Non-pigmented ciliary epithelial cell (primary cell): ENCODE measurements at regions not wholly inside any gene's neighbourhood (a gene's known extent, or its start where the extent isn't known, plus 50 kb on each side); places are given as distances from the start of the nearest gene placed in this dataset.
"Not testable (repeated sequence)": the region's sequence is repeated elsewhere in the genome, so short reads cannot be mapped to it uniquely, and the experiment has no call there.

ENCODE experiments used
- DNase-seq: peaks from one replicate; pipeline ENCODE4 v3.0.0-alpha.2; 2010; ENCODE audit warnings: low read depth

DNA sequence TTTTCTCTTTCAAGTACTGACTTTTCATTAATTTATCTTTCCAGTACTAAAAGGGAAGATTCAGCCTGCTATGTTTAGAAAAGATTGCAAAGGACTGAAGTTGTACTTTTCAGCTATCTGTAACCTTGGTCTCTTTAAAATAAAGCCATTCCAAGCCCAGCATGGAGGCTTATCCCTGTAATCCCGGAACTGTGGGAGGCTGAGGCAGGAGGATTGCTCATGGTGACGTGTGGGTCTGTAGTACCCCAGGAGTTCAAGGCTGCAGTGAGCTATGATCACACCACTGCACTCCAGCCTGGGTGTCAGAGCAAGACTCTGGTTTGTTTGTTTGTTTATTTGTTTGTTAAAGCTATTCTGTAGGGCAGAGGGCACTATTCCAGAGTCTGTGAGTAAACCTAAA is 50.6 kb upstream of the TMEM170B start:
- DNase-seq: no peak

DNA sequence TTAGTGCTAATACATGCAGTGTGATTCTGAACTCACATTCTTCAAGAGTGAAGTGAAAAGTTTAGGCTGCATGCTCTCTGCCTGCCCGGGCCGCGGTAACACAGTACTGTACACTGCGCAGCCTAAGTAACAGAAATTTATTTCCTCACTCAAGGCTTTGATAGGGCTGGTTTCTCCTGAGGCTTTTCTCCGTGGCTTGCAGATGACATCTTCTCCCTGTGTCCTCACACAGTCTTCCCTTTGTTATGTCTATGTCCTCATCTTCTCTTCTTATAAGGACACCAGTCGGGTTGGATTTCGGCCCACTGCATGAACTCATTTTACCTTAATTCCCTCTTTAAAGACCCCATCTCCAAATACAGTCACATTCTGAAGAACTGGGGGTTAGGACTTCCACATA is 51.1 kb upstream of the TMEM170B start:
- no peak for DNase-seq

DNA sequence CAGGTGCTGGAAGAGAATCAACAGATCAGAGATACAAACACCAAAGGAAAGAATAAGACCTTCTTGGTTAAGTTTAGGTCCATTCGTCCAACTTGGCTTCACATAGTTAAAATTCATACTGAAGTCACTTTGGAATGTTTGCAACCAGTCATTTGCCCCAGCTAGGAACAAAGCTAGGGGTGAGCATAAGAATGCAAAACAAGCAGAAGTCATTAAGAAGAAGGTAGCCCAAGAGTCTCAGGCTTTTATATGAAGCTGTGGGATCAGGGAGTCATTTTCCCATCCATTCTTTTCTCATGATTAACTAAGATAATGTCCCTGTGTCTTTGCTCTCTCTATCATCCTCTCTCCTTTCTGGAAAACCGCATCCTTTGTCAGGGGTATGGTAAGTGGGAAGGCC is 51.5 kb upstream of the TMEM170B start:
- DNase-seq: no peak

DNA sequence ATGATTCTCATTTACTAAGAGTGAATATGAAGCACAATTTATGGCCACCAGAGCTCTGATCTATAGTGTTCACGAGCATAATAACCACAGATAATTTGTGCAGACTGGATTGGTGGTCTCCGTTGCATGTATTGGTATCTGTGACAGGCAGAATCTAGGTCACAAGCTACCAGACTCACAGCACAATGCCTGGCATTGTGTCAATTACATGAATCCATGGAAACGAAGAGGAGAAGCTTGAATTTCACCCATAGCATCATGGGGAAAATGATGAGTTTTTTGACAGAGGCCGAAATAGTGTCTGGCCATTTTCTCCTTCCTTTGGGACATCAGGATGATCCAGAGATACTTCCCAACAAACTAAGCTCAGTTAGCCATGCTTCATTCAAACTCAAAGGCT is 52.3 kb upstream of the TMEM170B start:
- no peak for DNase-seq

DNA sequence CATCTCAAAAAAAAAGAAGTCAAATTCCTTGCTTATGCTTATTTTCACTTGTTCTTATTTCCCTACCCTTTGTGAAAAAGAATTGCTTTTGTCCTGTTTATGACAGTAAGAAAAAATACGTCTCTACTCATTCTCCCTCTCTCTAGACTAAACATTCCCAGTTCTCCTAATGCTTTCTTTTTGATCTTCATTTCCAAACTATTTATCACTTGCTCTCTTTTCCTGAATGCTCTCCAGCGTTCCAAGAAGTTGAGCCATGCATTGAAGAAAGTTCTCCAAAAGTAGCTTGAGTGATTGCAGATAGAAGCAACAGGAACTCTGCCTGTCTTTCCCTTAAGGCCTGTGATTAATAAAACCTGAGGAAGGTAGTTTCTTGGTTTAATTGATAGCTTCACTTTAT is 53.1 kb upstream of the TMEM170B start:
- no peak for DNase-seq

DNA sequence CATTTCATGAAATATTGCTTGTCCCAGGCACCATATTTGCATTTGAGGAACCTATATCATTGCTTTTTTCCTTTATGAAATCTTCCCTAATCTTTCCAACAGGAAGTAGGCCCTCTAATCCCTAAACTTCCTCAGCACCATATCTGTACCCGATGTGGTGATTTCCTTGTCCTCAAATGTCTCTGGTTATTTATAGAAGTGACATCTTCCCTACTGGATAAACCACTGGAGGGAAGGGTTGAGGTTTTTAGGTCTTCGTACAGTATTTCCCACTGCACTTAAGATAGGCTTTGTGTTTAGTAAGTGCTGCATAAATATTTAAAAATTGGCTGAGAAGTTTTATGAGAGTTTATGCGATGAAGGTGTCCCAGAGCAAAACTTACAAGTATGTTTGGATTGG is 54.9 kb upstream of the TMEM170B start:
- DNase-seq: no peak

DNA sequence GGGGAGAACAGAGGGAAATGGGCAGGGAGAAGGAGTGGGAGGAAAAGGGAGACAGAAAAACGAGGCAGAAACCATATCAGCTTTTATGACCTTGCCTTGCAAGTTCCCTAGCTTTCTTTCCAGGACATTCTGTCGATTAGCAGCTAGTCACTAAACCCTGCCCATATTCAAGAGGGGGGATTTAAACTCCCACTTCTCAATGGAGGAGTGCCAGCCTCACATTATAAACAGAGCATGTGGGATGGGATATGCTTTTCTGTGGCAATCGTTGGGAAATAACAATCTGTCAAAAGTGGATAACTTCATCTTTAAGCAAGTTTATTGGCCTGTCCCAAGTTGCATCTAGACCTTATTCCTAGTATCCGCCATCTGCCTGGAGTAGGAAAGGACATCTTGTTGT is 57.0 kb upstream of the TMEM170B start:
- DNase-seq: no peak

DNA sequence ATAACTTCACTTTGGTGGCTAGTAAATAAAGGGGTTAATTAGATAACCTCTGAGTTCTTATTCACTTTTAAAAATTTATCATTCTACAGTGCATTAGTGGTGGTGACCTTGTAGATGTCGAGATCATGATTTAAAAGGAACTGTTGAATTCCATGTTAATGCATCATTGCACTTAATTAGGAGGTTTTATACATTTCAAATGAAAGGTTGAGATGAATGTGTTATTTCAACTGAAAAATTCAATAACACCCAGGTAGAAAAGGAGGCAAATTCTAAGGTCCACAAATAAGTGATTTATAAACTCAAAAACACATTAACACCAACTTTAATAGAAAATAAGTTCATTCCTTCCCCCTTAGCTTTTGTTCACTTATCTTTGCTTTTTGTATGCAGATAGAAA is 58.3 kb upstream of the TMEM170B start:
- DNase-seq: no peak

DNA sequence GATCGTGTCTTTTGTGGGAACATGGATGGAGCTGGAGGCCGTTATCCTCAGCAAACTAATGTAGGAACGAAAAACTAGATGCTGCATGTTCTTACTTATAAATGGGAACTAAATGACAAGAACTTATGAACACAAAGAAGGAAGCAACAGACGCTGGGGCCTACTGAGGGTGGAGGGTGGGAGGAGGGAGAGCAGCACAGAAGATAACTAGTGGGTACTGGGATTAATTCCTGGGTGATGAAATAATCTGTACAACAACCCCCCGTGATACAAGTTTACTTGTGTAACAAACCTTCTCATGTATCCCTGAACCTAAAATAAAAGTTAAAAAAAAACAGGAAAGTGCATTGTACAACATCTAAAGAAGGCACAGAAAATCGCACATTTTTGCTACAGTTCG is 59.0 kb upstream of the TMEM170B start:
- DNase-seq: no peak

DNA sequence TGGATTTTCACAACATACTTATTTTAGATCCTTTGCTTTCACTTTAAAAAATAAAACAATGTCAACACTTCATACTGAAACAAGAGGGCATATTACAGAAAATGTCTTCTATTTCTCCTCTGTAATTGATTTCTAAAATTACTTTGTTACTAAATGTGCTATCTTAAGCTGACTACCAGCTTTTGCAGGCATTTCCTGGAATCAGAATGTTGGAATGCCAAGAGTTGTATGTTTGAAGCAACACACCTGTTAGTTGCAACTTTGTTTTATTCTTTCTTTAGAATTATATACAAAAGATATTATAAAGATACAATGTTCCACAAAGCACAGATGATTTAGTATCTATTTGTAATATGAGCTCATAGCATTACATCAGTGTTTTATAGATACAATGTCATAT is 62.5 kb upstream of the TMEM170B start:
- no peak for DNase-seq

DNA sequence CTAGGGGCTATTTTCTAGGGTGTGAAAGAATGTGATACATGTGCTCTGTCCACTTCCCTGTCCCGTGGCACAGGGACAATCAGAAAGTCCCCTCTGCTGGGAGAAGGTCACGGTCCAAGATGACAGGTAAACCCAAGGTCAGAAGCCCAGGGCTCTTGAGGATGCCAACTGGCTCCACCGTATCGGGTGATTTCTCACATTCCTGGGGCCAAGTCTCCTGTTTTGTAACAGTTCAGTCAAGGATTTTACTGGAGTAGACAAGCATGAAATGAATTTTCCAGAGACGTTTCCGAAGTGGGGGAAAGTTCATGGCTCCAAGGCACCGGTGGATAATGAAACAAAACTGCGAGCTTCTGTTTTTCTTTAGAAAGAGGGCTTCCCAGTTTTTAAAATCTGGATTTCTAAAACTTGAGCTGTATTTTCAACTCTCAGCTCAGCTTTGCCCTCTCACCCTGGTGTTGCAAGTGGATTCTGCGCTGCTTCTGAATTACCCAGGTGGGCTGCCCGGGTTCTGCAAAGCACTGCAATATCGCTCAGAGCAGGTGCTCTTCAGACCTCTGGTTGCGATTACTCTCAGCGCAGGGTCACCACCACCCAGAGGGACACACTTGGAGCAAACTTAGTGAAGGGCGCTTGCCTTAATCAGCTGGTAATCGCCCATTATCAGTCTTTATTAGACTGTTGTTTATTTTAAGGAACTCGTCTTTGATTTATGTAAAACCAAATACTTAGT is 64.4 kb upstream of the TMEM170B start:
- DNase-seq: no peak

DNA sequence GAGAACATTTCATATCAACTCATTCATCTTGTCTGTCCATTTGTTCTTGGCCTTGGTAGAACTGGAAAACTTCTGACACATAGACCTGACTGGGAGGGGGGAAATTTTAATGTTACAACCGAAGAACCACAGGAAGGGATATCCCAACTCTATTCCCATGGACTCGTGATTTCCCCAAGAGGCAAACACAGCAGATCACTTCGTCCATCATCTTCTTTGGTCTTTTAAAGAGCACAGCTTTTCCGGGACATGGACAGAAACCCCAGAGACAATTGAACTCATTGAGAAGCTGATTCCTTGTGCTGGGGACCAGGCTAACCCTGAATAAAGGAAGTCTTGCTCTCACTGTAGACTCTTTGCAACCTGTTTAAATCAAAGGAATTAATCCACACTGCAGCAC is 66.3 kb upstream of the TMEM170B start:
- no peak for DNase-seq

DNA sequence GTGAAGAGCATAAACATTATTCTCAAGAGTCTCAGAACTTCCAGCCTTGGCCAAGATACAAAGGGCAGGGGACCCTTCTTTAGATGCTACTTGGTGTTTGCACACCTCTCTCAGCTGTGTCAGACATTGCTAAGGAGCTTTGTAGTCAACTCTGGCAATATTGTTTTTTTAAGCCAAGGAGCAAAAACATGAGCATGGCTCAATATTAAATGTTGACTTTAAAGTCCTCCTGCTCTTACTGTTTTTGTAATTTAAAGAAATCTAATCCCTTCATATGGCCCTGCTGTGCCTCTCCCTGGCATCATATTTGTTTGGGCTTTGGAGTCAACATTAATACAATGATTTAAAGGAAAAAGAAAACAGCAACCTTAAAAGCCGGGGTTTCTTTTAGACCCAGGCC is 67.9 kb upstream of the TMEM170B start:
- DNase-seq: no peak

DNA sequence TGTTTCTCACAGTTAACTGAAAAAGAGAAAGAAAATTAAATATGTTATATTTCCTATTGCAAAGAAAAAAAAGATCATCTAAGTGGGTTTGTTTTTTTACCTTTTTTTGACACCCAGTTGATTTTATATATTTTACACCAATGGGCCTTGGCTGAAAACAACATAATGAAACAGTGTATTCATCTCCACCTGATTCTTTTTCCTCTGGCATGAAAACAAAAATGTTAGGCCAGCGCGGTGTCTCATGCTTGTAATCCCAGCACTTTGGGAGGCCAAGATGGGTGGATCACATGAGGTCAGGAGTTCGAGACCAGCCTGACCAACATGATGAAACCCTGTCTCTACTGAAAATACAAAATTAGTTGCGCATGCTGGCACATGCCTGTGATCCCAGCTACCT is 69.3 kb upstream of the TMEM170B start:
- not testable (repeated sequence) for DNase-seq

DNA sequence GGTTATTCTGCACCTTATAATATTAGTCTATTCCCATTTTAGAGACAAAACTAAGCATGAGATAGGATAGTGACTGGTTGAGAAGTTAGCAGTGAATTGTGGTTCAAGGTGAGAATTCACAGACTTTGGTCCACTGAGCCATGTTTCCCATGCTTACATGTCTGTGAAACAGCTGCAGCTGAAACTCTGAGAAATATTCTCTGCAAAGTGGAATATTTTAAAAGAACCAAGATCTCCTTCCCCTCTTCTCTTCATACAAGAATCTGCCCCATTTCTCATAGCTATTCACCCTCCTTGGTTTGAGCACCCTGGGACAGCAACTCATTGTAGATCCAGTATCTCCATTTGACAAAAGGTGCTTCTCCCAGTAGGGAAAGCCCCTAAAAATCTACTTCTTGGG is 70.2 kb upstream of the TMEM170B start:
- DNase-seq: no peak

DNA sequence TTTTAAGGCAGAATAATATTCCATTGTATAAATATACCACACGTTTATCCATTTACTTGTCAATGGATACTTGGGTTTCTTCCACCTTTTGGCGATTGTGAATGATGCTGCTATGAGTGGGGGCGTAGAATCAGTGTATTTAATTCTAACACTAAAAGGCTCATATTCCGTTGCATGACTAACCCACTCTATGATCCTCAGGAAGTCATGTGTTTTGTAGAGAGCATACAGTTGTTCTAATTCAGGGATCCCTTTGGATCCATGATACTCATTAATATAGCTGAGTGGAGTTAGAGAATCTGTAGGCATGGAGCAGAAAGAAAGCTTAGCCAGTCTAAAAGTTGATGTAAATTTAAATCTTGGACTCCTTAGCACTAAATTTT is 74.2 kb upstream of the TMEM170B start:
- no peak for DNase-seq

DNA sequence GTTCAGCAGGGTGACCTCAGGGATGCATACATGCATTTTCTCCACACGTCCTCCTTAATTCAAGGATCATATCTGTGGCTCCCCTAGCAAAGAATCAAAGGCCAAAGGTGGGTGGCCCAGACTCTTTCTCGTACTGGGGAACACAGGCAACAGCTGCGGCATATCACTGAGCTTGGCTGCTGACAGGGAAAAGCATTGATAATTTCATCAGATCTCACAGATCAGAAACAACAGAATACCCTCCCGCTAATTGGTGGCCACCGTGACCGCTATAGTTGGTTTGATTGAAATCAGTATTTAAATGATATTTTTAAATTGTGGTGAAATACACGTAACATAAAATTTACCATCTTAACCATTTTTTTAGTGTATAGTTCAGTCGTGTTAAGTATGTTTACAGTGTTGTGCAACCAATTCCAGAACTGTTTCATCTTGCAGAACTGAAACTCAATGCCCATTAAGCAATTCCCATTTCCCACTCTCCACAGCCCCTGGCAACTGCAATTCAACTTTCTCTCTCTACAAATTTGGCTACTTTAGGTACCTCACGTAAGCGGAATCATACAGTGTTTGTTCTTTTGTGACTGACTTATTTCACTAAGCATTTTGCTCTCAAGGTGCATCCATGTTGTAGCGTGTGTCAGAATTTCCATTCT is 74.7 kb upstream of the TMEM170B start:
- DNase-seq: no peak

DNA sequence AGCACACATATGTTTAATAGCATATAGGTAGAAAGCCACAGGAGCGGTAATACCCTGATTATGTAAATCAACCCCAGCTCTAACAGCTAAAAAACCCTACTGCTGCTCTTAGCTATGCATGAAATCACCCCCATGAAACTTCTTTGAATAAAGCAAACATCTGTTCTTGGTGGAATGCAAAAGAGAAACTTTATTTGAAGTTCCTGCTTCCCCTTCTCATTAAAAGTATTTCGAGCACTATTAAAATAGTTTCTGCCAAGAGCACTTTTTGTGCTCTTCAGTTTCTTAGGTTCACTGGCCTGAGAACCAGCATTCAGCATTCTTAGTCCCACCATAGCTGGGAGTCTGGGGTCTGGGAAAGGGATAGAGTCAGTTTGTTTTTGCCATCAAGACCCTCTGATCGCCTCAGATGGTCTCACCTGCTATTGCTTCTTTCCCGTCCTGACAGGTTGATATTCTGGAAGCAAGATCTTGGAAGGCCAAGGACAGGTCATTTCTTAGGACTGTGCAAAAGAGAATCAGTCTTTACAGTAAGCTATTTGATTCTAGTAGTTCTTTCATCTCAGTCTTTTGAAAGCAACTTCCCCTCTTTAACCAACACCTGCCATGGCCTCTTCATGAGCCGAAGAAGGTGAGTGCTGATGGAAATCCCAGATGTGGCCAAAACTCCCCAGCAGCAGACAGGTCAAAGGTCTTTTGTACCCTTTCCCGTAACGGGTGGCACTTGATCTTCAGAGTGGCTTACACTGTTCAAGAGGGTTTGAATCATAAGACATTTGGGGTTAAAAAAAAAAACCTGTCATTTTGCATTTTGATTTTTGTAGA is 76.5 kb upstream of the TMEM170B start:
- DNase-seq: no peak

DNA sequence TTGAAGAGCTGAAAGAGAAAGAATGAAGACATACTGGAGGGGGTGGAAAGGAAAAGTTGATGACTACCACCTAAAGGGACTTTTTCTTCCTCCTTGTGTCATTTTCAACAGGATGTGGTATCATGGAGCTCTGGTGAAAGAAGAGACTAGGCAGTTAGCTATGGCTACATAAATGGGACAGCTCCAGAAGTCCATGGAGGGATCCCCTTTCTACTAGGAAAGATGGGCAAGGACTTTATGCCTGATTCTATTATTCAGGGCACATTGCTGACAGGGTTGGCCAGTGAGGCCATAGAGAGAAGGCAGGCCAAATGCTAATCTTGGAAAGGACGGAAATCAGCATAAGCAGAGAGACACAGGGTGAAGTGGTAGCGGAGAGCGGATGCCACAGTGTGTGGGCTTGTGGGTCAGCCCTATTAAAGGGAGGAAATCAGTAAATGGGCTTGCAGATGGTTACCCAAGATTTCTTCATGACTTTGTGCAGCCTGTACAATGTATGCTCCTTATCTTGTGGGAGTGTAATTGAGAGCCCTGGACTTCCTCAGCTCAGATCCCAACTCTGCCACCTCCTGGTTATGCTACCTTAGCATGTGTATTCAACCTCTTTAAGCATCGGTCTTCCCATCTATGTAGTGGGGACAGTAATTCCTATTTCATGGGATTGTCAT is 77.4 kb upstream of the TMEM170B start:
- DNase-seq: no peak

DNA sequence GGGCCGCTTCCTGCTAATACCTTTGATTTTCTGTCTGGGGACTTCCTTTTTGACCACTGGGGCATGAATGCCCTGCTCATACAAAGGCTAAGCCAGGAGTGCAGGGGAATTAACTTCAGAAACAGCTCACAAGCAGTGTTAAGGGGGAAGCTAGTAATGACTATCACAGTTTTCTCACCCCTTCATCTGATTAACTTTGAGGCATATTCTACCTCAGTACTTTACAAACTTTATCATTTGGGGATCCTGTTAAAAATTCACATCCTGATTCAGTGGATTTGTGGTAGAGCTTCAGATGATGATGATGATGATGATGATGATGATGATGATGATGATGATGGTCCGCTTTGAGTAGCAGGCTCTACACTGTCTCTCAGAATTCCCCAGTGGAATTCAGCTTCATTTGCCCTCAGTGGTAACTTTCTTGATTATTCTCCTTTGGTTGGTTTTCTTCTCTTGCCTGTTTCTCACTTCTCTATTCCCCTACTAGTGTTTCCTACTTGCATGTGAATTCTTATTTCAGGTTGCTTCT is 78.4 kb upstream of the TMEM170B start:
- DNase-seq: no peak

DNA sequence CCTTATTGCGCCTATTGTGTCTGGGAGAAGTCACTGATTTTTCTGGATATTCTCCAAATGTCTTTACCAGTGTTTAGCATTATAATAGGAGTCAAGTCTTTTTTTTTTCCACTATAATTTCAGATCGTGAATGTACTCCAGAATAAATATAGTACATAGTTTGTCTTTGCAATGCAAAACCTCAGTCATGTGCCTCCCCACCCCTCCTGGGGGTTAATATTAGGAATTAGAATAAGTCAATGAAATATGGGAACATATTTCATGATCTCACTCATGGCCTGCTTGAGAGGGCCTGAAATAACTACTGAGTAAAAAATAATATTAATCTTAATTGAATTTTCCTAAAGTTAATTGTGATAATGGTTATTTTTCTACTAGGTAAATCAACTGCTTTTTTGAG is 79.0 kb upstream of the TMEM170B start:
- no peak for DNase-seq

DNA sequence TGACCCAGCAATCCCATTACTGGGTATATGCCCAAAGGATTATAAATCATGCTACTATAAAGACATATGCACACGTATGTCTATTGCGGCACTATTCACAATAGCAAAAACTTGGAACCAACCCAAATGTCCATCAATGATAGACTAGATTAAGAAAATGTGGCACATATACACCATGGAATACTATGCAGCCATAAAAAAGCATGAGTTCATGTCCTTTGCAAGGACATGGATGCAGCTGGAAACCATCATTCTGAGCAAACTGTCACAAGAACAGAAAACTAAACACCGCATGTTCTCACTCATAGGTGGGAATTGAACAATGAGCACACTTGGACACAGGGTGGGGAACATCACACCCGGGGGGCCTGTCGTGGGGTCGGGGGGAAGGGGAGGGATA is 80.1 kb upstream of the TMEM170B start:
- not testable (repeated sequence) for DNase-seq
